ENCODE measurements at regions not wholly inside any gene's neighbourhood (a gene's known extent, or its start where the extent isn't known, plus 50 kb on each side); places are given as distances from the start of the nearest gene placed in this dataset.
"Not testable (repeated sequence)": the region's sequence is repeated elsewhere in the genome, so short reads cannot be mapped to it uniquely, and the experiment has no call there.

DNA sequence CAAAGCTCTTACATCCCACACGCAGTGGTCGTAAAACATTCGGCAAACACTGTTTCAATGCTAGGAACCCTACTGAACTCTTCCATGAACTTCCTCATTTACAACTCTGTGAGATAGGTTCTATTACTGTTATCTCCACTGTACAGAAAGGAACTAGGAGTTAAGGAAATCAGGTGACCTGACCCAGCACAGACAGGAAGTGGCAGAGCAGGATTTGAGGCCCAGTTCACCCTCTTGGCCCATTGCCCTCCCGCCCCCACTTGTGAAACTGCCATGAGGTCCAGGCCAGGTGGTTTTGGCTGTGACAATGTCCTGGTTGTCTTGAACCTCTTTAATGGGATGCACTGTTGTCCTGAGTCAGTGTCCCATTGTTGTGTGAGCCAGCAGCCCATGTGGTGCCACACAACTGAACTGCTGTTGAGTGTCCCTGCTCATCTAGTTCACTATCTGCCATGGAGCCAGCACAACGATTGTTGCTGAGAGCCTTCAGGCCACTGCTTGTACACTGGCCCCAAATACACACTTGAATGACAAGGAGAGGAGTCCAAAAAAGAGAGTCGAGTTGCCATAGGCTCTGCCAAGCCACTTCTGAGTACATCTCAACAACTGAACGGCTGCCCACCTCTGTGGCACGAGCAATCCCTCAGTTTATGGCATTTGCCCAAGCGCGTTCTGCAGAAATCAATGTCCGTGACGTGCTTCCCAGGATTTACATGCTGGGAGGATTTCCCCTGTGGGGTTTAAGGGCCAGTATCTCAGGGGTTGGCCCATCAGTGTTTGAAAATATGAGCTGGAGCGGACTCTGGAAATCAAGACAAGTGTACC, 484.6 kb downstream of the TSHZ3 start:
- no peak for DNase-seq

DNA sequence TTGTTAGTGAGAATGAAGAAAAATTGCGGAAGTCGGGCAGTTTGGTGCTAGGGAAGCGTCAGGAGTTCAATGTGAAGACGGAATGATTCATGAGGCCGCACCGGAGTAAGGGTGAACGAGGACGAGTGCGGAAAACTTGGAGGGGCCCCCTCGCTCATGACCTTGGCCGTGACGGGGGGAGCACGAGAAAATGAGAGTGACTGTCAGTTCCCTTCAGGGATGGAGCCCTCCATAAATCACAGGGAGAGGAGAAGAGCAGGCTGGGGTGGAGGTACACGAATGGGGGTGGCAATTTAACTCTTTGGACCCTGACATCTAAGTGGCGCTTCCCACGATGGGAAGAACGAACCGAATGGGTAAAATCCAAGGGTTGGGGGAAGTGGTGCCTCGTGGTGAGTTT, 486.4 kb downstream of the TSHZ3 start:
- no peak for DNase-seq

- DNase-seq: no peak
Measured at GRCh38 chr19:30861919-30862318, 487.3 kb downstream of the TSHZ3 start.

DNA sequence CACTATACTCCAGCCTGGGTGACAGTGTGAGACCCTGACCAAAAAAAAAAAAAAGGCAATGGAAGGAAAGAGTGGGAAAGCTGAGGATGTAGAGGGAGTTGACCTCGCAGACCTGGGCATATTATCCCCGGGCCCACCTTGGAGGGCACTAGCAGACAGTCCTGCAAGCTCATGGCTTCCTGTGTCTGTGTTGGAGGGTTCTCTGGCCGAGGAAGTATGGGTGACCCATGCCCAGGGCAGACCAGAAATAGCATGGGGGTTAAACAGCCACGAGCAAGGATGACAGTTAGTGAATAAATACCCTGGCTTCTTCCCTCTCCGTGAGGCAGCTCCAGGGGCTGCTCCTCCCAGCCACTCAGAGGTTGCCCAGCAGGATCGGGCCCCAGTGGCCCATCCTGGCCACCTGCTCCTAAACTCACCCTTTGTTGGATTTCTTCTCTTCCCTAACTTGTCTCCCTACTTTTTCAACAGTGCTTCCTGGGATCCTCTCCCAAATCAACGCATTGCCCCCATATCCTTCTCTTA, 485.8 kb downstream of the ZNF536 start:
- no peak for DNase-seq

DNA sequence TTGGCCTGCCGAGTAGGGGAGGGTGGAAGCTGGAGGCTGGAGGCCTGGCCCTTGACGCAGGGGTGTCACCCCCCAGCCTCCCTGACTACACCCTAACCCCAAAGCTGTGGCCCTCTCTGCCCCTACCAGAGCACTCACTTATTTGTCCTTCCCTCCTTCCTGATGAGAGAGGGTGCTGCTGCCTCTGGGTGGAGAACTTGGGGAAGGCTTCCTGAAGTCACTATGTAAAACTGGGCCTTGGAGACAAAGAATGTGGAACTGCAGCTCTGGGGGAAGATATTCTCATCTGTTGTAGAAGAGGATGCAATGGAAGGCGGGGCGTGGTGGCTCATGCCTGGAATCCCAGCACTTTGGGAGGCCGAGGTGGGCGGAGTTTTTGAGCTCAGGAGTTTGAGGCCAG, 485.2 kb downstream of the ZNF536 start:
- no peak for DNase-seq

- no peak for DNase-seq
Measured at GRCh38 chr19:30856786-30857185, 484.6 kb downstream of the ZNF536 start.

GRCh38 chr19:30856376-30856775, 484.2 kb downstream of the ZNF536 start:
- DNase-seq: no peak

DNA sequence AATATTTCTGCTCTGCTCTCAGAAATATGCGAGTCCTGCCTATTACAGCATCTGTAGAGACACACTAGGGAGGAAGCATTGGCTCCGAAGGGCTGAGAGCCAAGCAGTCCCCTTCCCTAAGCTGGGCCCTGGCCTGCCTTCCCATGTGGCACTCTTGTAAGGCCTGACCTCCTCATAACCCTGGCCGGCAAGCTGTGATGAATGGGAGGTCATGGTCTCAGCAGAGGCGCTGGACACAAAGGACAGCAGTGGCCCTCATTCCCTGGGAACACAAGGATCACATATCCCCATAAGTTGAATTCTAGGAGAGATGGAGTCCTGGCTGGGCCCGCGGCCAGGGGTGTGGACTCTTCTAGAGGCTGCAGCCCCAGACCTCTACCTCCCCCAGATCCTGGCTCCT, 483.3 kb downstream of the ZNF536 start:
- no peak for DNase-seq

DNA sequence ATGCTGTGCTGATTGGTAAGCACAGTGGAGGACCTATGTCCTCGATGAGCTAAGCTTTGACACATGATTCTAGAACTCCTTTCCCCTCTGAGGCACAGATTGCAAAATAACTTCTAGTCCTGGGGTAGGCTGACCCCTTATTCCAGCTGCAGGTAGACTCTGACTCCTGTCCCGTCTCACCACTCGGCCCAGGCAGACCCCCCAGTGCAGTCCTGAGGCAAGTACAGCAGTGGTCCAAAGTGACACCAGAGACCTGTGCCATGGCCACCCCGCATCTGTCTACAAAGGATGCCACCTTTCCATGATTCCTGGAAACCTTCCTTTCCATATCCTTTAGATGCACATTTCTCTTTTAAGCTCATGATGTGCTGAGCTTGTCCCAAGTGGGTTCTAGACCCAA, 482.5 kb downstream of the ZNF536 start:
- no peak for DNase-seq

DNA sequence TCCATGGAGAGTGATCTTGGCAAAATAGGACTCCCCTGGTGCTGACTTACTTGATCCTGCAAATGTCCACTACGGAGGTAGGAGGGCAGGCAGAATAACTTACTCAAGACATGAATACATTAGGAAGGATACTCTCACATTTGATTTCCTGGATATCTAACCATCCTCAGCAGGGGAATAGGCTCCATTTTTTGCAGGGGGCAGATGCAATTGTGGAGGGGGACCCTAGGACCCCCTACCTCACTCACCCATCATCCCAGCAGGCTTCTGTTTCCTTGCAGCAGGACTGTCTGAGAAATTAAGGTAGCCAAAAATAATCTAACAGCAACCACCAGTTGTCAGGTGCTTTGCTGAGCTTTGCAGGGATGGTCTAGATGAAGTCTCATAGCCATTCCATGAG, 482.0 kb downstream of the ZNF536 start:
- DNase-seq: no peak

GRCh38 chr19:30853036-30853435, 480.9 kb downstream of the ZNF536 start:
- DNase-seq: no peak

DNA sequence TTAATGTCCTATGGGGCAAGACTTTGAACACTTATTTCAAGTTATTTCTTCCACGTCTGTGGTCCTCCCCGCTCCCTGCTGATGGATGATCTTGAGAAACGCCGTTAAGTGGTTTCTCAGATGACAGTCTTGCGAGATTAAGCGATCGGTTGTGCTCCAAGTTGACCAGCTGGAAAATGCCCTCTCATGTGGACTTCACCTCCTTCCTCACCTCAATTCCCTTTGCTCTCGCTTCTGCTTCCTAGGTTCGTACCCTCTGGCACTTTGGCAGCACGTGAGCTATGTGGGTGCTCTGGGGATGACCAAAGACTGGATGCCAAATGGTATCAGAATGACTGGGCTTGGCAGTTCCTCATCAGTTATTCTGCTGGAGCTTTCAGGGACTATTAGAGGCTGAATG, 480.0 kb downstream of the ZNF536 start:
- no peak for DNase-seq

DNA sequence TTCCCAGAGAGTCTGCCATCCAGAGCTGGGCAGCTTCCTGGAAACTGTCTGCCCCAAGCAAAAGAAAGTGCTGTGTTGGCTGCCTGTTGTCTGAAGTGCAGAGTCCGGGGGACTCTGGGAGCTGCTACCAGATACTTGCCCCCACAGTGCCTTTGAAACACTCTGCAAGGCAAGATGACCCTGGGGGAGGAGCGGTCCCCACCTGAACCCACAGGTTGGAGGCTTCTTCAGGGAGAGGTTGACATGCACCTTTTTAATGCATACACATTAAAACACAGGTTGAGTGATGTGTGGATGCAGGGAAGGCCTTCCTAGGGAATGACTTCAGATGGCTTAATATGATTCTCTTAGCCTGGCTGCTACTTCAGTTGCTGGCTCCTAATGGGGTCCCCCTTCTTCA, 479.5 kb downstream of the ZNF536 start:
- DNase-seq: no peak

- peak; percentile 71 for DNase-seq
Measured at GRCh38 chr19:30848636-30849425, 476.6 kb downstream of the ZNF536 start.

DNA sequence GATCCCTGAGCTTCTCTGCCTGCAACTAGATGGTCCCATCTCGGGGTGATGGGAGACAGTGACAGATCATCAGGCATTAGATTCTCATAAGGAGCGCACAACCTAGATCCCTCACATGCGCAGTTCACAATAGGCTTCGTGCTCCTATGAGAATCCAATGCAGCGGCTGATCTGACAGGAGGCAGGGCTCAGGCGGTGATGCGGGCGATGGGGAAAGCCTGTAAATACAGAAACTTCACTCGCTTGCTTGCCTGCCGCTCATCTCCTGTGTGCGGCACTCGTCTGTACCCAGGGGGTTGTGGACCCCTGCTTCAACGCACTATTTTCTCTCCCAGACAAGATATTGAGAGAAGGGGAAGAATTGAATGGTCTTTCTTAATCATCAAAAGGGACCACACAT, 473.9 kb downstream of the ZNF536 start:
- DNase-seq: no peak

- DNase-seq: no peak
Measured at GRCh38 chr19:30842926-30843325, 470.7 kb downstream of the ZNF536 start.

GRCh38 chr19:30841934-30842333, 469.8 kb downstream of the ZNF536 start:
- DNase-seq: no peak

DNA sequence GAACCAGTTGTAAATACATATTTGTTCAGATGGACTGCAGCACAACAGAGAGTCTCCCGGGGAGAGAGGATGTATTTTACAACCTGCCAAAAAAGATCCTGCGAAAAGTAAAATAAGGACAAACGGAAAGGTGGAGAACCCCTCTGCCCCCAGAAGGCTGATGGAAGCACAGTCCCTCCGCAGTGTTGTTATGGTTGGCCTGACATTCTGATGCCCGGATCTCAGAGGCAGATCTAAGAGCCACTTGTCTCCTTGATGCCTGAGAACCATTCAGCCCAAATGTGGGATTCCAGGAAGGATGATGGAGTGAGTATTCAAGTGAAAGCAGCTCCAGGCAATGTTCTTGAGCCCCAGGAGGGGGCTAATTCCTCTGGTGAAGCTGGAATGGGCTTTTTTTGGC, 458.7 kb downstream of the ZNF536 start:
- DNase-seq: no peak

DNA sequence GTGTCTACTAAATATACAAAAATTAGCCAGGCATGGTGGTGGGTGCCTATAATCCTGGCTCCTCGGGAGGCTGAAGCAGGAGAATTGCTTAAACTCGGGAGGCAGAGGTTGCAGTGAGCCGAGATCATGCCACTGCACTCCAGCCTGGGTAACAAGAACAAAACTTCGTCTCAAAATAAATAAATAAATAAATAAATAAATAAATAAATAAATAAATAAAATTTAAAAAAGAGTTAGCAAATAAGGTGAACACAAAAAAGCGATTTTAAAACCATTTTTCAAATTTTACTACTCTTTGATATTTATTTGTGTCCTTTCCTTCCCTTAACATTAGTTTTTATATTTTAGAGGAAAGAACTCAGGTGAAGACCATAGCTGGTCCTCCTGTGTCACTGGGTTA, 453.3 kb downstream of the ZNF536 start:
- DNase-seq: not testable (repeated sequence)

GRCh38 chr19:30824809-30825208, 452.6 kb downstream of the ZNF536 start:
- no peak for DNase-seq

DNA sequence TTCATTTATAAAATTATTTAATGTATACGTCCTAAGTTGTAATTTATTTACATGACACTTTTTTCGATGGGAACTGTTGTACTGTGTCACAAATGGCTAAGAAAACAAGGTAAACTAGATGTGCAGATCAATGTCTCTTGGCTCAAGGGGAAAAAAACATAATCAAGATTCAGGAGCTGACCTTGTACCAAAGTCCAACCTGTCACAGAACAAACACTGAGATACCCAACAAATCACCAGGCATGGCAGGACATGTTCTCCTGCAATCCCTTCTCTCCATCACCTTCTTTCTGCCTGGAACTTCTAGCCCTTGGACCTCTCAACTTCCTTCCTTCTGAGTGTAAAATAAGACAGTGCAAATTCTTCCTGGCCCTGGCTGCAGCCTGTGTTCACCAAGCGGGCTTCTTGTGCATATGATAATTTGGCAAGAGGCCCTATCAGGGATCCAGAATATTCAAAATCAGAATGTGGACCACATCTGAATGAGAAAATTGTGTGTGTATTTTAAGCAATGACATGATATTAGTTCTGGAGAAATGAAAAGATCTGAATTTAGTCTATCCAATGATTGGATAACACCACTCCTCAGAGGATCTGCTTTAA, 445.9 kb downstream of the ZNF536 start:
- no peak for DNase-seq

DNA sequence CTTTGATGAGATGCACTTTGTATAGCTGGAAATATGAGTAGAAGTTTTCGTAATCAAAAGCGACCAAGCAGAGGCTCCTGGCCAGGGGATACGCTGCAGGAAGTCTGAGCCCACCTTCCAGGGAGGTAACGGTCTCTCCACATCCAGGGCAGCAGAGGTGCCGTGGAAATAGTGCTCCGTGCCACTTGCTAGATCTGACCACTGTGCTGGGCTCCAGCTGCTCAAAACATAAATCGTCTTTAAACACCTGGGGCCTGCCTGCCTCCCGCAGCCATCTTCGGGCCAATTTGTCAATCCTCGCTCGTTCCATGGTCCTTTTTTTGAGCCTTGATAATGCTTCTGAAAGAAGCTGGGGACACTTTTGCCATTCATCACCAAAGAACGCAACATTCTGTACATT, 445.0 kb downstream of the ZNF536 start:
- DNase-seq: no peak
